HCT116 (cell line): ENCODE measurements at regions not wholly inside any gene's neighbourhood (a gene's known extent, or its start where the extent isn't known, plus 50 kb on each side); places are given as distances from the start of the nearest gene placed in this dataset.

ENCODE experiments used
- CEBPB ChIP-seq: IDR thresholded peaks from 2 replicates; pipeline ENCODE4 v1.6.1; 2012; ENCODE audit warnings: low read depth
- EZH2 ChIP-seq: fragments of 200-600 bp; sonication (generic); IDR thresholded peaks from 2 replicates; pipeline ENCODE4 v1.6.1; 2017; ENCODE audit warnings: antibody characterized with exemption, mixed run types
- POLR2A ChIP-seq: IDR thresholded peaks from 2 replicates; pipeline ENCODE4 v1.7.0; 2011; ENCODE audit warnings: borderline replicate concordance; ENCODE audit not compliant: insufficient read depth, insufficient read length; ENCODE audit errors: extremely low read depth
- POLR2AphosphoS5 ChIP-seq: IDR thresholded peaks from 2 replicates; pipeline ENCODE4 v1.6.1; 2011; ENCODE audit warnings: mild to moderate bottlenecking, low read depth, low read length, moderate library complexity
- SP1 ChIP-seq: IDR thresholded peaks from 2 replicates; pipeline ENCODE4 v1.6.1; 2012; ENCODE audit warnings: low read depth
- SRF ChIP-seq: IDR thresholded peaks from 2 replicates; pipeline ENCODE4 v1.6.1; 2012; ENCODE audit warnings: low read depth
- TCF7L2 ChIP-seq: IDR thresholded peaks from 2 replicates; pipeline ENCODE4 v1.7.0; 2011; ENCODE audit warnings: borderline replicate concordance, inconsistent platforms; ENCODE audit not compliant: insufficient read depth, insufficient read length; ENCODE audit errors: extremely low read depth
- YY1 ChIP-seq: IDR thresholded peaks from 2 replicates; pipeline ENCODE4 v1.6.1; 2011; ENCODE audit warnings: low read length, low read depth, moderate library complexity, mild to moderate bottlenecking; ENCODE audit not compliant: insufficient replicate concordance; ENCODE audit errors: extremely low read depth
- ZNF274 ChIP-seq: fragments of 200-500 bp; sonication (Bioruptor generic); IDR thresholded peaks from 2 replicates; pipeline ENCODE4 v1.6.1; 2014; ENCODE audit warnings: mild to moderate bottlenecking, low read depth, low read length, inconsistent platforms
- TF ChIP-seq, protein P1 (sequence below): IDR thresholded peaks from 2 replicates; pipeline ENCODE4 v1.6.1; 2012; ENCODE audit warnings: low read depth
- TF ChIP-seq, protein P2 (sequence below), 3 experiments: fragments of 200-600 bp in 1 of 3; sonication (generic) in 1 of 3; IDR thresholded peaks in 2 of 3; conservative IDR thresholded peaks in 1 of 3; 2 replicates each; pipeline ENCODE4 v1.5.1; 2012 to 2017; ENCODE audit warnings: low read depth in 2 of 3, low read length in 2 of 3, antibody characterized with exemption in 1 of 3, borderline replicate concordance in 1 of 3, control low read depth in 1 of 3, mild to moderate bottlenecking in 1 of 3, mixed read lengths in 1 of 3, mixed run types in 1 of 3, moderate library complexity in 1 of 3; ENCODE audit not compliant: insufficient read depth in 1 of 3
- TF ChIP-seq, protein P3 (sequence below): IDR thresholded peaks from 2 replicates; pipeline ENCODE4 v1.6.1; 2012
- TF ChIP-seq, protein P4 (sequence below): IDR thresholded peaks from 2 replicates; pipeline ENCODE4 v1.6.1; 2011; ENCODE audit warnings: mild to moderate bottlenecking, low read length, moderate library complexity; ENCODE audit not compliant: insufficient replicate concordance; ENCODE audit errors: extremely low read depth

DNA sequence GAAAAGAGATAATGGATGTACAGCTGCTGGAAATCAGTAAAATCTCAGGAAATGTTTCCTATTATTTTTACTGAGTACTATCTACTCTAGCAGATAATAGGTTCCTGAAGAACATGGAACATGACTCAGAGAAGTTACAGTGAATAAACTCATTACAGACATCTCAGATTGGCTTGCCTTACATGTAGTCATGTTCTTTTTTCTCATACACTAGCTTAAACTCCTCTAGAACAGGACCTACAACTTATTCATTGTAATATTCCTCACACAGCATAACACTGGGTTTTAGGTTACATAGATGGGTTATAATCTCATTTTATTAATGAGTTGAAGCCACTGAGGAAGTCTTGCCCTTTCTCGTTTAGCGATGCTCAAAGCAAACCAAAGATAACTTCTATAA, 86.9 kb upstream of the BMP2K start:
- TF ChIP-seq, protein P1, sequence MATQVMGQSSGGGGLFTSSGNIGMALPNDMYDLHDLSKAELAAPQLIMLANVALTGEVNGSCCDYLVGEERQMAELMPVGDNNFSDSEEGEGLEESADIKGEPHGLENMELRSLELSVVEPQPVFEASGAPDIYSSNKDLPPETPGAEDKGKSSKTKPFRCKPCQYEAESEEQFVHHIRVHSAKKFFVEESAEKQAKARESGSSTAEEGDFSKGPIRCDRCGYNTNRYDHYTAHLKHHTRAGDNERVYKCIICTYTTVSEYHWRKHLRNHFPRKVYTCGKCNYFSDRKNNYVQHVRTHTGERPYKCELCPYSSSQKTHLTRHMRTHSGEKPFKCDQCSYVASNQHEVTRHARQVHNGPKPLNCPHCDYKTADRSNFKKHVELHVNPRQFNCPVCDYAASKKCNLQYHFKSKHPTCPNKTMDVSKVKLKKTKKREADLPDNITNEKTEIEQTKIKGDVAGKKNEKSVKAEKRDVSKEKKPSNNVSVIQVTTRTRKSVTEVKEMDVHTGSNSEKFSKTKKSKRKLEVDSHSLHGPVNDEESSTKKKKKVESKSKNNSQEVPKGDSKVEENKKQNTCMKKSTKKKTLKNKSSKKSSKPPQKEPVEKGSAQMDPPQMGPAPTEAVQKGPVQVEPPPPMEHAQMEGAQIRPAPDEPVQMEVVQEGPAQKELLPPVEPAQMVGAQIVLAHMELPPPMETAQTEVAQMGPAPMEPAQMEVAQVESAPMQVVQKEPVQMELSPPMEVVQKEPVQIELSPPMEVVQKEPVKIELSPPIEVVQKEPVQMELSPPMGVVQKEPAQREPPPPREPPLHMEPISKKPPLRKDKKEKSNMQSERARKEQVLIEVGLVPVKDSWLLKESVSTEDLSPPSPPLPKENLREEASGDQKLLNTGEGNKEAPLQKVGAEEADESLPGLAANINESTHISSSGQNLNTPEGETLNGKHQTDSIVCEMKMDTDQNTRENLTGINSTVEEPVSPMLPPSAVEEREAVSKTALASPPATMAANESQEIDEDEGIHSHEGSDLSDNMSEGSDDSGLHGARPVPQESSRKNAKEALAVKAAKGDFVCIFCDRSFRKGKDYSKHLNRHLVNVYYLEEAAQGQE: no peak
- TF ChIP-seq EZH2 (no peak), SP1 (no peak), TCF7L2 (no peak), CEBPB (no peak), YY1 (no peak), SRF (no peak), POLR2A (no peak), POLR2AphosphoS5 (no peak), ZNF274 (no peak)
- TF ChIP-seq, protein P2, sequence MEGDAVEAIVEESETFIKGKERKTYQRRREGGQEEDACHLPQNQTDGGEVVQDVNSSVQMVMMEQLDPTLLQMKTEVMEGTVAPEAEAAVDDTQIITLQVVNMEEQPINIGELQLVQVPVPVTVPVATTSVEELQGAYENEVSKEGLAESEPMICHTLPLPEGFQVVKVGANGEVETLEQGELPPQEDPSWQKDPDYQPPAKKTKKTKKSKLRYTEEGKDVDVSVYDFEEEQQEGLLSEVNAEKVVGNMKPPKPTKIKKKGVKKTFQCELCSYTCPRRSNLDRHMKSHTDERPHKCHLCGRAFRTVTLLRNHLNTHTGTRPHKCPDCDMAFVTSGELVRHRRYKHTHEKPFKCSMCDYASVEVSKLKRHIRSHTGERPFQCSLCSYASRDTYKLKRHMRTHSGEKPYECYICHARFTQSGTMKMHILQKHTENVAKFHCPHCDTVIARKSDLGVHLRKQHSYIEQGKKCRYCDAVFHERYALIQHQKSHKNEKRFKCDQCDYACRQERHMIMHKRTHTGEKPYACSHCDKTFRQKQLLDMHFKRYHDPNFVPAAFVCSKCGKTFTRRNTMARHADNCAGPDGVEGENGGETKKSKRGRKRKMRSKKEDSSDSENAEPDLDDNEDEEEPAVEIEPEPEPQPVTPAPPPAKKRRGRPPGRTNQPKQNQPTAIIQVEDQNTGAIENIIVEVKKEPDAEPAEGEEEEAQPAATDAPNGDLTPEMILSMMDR (IDR thresholded peaks at IDR 0.05 in 2 of 3, conservative IDR thresholded peaks at IDR 0.05 in 1 of 3; ENCODE audit: borderline replicate concordance in 1 of 3, insufficient read depth in 1 of 3, low read depth in 2 of 3, low read length in 2 of 3): no peak
- TF ChIP-seq, protein P3, sequence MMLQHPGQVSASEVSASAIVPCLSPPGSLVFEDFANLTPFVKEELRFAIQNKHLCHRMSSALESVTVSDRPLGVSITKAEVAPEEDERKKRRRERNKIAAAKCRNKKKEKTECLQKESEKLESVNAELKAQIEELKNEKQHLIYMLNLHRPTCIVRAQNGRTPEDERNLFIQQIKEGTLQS: no peak
- TF ChIP-seq, protein P4, sequence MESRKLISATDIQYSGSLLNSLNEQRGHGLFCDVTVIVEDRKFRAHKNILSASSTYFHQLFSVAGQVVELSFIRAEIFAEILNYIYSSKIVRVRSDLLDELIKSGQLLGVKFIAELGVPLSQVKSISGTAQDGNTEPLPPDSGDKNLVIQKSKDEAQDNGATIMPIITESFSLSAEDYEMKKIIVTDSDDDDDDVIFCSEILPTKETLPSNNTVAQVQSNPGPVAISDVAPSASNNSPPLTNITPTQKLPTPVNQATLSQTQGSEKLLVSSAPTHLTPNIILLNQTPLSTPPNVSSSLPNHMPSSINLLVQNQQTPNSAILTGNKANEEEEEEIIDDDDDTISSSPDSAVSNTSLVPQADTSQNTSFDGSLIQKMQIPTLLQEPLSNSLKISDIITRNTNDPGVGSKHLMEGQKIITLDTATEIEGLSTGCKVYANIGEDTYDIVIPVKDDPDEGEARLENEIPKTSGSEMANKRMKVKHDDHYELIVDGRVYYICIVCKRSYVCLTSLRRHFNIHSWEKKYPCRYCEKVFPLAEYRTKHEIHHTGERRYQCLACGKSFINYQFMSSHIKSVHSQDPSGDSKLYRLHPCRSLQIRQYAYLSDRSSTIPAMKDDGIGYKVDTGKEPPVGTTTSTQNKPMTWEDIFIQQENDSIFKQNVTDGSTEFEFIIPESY: no peak
